GM23338 (cell line): ENCODE measurements at regions not wholly inside any gene's neighbourhood (a gene's known extent, or its start where the extent isn't known, plus 50 kb on each side); places are given as distances from the start of the nearest gene placed in this dataset.

Source experiments
- ATAC-seq: fragments of 200-7000 bp; cut with Tn5 transposase; 3 replicates; pipeline ENCODE4 v1.9.1; 2020
- DNase-seq: peaks from one replicate; pipeline ENCODE4 v3.0.0-alpha.2; 2015; ENCODE audit warnings: low spot score
- H2AFZ ChIP-seq: fragments of 200-600 bp; sonication (generic); 2 replicates; pipeline ENCODE4 v1.8.0; 2016; ENCODE audit warnings: antibody characterized with exemption, mild to moderate bottlenecking, moderate library complexity
- H3F3A ChIP-seq: fragments of 200-600 bp; sonication (generic); replicated peaks from 2 replicates; pipeline ENCODE4 v1.8.0; 2017; ENCODE audit warnings: antibody characterized with exemption, mixed run types, low read depth
- H3K27ac ChIP-seq: fragments of 200-600 bp; sonication (generic); 2 replicates; pipeline ENCODE4 v1.6.1; 2016; ENCODE audit warnings: low read depth
- H3K27me3 ChIP-seq: fragments of 200-600 bp; sonication (generic); 2 replicates; pipeline ENCODE4 v1.8.0; 2016; ENCODE audit warnings: mild to moderate bottlenecking, mixed run types, moderate library complexity; ENCODE audit not compliant: insufficient read depth
- H3K36me3 ChIP-seq: fragments of 200-600 bp; sonication (generic); 2 replicates; pipeline ENCODE4 v1.8.0; 2016; ENCODE audit warnings: mild to moderate bottlenecking; ENCODE audit not compliant: insufficient read depth
- H3K4me1 ChIP-seq: fragments of 200-600 bp; sonication (generic); 2 replicates; pipeline ENCODE4 v1.8.0; 2016; ENCODE audit warnings: mild to moderate bottlenecking, moderate library complexity; ENCODE audit not compliant: insufficient read depth
- H3K4me2 ChIP-seq: fragments of 200-600 bp; sonication (generic); 2 replicates; pipeline ENCODE4 v1.7.1; 2017; ENCODE audit warnings: mixed run types
- H3K4me3 ChIP-seq: fragments of 200-600 bp; sonication (generic); 2 replicates; pipeline ENCODE4 v1.6.1; 2016; ENCODE audit warnings: mixed run types
- H3K79me2 ChIP-seq: fragments of 200-600 bp; sonication (generic); replicated peaks from 2 replicates; pipeline ENCODE4 v1.8.0; 2017; ENCODE audit warnings: mild to moderate bottlenecking; ENCODE audit not compliant: insufficient read depth
- H3K9me2 ChIP-seq: fragments of 200-600 bp; sonication (generic); 2 replicates; pipeline ENCODE4 v1.8.0; 2017; ENCODE audit not compliant: insufficient read depth
- H4K20me1 ChIP-seq: fragments of 200-600 bp; sonication (generic); replicated peaks from 2 replicates; pipeline ENCODE4 v1.8.0; 2017; ENCODE audit warnings: mild to moderate bottlenecking; ENCODE audit not compliant: insufficient read depth
- H3K27ac Mint-ChIP-seq: 2 replicates; pipeline ENCODE4 v1.8.0; 2020; ENCODE audit warnings: inconsistent platforms, mild to moderate bottlenecking, moderate library complexity, mixed read lengths
- H3K27me3 Mint-ChIP-seq: 3 replicates; pipeline ENCODE4 v1.8.0; 2022; ENCODE audit warnings: low read depth, mild to moderate bottlenecking, moderate library complexity, mixed read lengths, inconsistent platforms; ENCODE audit not compliant: insufficient read depth, poor library complexity
- H3K36me3 Mint-ChIP-seq: 3 replicates; pipeline ENCODE4 v1.8.0; 2021; ENCODE audit warnings: low read depth, mild to moderate bottlenecking, inconsistent platforms, moderate library complexity, mixed read lengths
- H3K4me1 Mint-ChIP-seq: 3 replicates; pipeline ENCODE4 v1.8.0; 2020; ENCODE audit warnings: mild to moderate bottlenecking, inconsistent platforms, mixed read lengths
- H3K4me3 Mint-ChIP-seq: 3 replicates; pipeline ENCODE4 v1.8.0; 2021; ENCODE audit warnings: moderate library complexity, mild to moderate bottlenecking, inconsistent platforms, mixed read lengths
- H3K9me3 Mint-ChIP-seq: 3 replicates; pipeline ENCODE4 v1.8.0; 2020; ENCODE audit warnings: moderate library complexity, mild to moderate bottlenecking, inconsistent platforms, mixed read lengths
- CREB1 ChIP-seq: fragments of 250-450 bp; sonication (Bioruptor Pico); IDR thresholded peaks from 2 replicates; pipeline ENCODE4 v1.5.0; 2020; ENCODE audit warnings: low read depth, mild to moderate bottlenecking, moderate library complexity
- NANOG ChIP-seq: IDR thresholded peaks from 2 replicates; pipeline ENCODE4 v1.6.1; 2016; ENCODE audit warnings: antibody characterized with exemption, borderline replicate concordance
- POLR2AphosphoS5 ChIP-seq: IDR thresholded peaks from 2 replicates; pipeline ENCODE4 v1.6.1; 2016; ENCODE audit warnings: antibody characterized with exemption, low read depth
- STAT1 ChIP-seq: IDR thresholded peaks from one replicate; pipeline ENCODE4 v1.6.1; 2016; ENCODE audit warnings: antibody characterized with exemption; ENCODE audit not compliant: unreplicated experiment
- ZNF114 ChIP-seq: fragments of 250-450 bp; sonication (Bioruptor Pico); IDR thresholded peaks from 2 replicates; pipeline ENCODE4 v1.5.0; 2020; ENCODE audit warnings: mild to moderate bottlenecking, moderate library complexity
- ZNF331 ChIP-seq: fragments of 250-450 bp; sonication (Bioruptor Pico); IDR thresholded peaks from 2 replicates; pipeline ENCODE4 v1.5.0; 2020; ENCODE audit warnings: low read depth, mild to moderate bottlenecking, moderate library complexity
- TF ChIP-seq, protein P1 (sequence below): fragments of 250-450 bp; sonication (Bioruptor Pico); IDR thresholded peaks from 2 replicates; pipeline ENCODE4 v1.5.0; 2020; ENCODE audit warnings: mild to moderate bottlenecking, moderate library complexity
- TF ChIP-seq, protein P2 (sequence below): IDR thresholded peaks from 2 replicates; pipeline ENCODE4 v1.6.1; 2016; ENCODE audit warnings: antibody characterized with exemption

DNA sequence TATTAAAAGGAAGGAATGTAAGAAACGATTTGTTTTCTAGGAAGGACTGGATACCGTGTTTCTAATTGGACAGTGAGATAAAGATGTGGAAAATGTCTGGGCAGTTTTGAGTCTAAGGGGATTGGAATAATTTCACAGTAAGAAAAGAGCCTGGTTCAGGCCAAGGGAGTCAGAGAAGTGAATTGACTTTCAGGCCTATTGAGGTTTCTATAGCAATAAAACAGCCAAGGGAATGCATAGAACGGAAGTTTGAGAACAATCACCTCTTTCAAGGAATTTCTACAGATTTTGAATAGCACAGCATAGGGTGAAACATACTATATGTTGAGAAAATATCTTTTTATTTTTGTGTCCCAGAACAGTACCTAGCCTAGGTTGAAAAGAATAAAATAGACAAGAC, 271.6 kb upstream of the TRPM3 start:
- Histone ChIP-seq H3K79me2 (no peaks in the 10 kb centered on the region), H3K9me2 (no peaks in the 10 kb centered on the region), H4K20me1 (no peaks in the 10 kb centered on the region), H3K4me1 (peaks cover 7% of the 10 kb centered on the region; the same call in 1 of the 2 replicates), H3K36me3 (no peaks in the 10 kb centered on the region; the same call in 1 of the 2 replicates), H3K27ac (no peak overlapping the region), H3K4me3 (no peak overlapping the region), H3F3A (no peaks in the 10 kb centered on the region), H3K27me3 (no peaks in the 10 kb centered on the region), H3K4me2 (no peak overlapping the region), H2AFZ (no peak overlapping the region)
- Mint-ChIP-seq H3K36me3 (no peaks in the 10 kb centered on the region), H3K4me1 (peaks cover 10% of the 10 kb centered on the region; the same call in 2 of the 3 replicates), H3K27ac (no peak overlapping the region), H3K27me3 (no peaks in the 10 kb centered on the region), H3K4me3 (no peak overlapping the region), H3K9me3 (no peaks in the 10 kb centered on the region)
- TF ChIP-seq, protein P1, sequence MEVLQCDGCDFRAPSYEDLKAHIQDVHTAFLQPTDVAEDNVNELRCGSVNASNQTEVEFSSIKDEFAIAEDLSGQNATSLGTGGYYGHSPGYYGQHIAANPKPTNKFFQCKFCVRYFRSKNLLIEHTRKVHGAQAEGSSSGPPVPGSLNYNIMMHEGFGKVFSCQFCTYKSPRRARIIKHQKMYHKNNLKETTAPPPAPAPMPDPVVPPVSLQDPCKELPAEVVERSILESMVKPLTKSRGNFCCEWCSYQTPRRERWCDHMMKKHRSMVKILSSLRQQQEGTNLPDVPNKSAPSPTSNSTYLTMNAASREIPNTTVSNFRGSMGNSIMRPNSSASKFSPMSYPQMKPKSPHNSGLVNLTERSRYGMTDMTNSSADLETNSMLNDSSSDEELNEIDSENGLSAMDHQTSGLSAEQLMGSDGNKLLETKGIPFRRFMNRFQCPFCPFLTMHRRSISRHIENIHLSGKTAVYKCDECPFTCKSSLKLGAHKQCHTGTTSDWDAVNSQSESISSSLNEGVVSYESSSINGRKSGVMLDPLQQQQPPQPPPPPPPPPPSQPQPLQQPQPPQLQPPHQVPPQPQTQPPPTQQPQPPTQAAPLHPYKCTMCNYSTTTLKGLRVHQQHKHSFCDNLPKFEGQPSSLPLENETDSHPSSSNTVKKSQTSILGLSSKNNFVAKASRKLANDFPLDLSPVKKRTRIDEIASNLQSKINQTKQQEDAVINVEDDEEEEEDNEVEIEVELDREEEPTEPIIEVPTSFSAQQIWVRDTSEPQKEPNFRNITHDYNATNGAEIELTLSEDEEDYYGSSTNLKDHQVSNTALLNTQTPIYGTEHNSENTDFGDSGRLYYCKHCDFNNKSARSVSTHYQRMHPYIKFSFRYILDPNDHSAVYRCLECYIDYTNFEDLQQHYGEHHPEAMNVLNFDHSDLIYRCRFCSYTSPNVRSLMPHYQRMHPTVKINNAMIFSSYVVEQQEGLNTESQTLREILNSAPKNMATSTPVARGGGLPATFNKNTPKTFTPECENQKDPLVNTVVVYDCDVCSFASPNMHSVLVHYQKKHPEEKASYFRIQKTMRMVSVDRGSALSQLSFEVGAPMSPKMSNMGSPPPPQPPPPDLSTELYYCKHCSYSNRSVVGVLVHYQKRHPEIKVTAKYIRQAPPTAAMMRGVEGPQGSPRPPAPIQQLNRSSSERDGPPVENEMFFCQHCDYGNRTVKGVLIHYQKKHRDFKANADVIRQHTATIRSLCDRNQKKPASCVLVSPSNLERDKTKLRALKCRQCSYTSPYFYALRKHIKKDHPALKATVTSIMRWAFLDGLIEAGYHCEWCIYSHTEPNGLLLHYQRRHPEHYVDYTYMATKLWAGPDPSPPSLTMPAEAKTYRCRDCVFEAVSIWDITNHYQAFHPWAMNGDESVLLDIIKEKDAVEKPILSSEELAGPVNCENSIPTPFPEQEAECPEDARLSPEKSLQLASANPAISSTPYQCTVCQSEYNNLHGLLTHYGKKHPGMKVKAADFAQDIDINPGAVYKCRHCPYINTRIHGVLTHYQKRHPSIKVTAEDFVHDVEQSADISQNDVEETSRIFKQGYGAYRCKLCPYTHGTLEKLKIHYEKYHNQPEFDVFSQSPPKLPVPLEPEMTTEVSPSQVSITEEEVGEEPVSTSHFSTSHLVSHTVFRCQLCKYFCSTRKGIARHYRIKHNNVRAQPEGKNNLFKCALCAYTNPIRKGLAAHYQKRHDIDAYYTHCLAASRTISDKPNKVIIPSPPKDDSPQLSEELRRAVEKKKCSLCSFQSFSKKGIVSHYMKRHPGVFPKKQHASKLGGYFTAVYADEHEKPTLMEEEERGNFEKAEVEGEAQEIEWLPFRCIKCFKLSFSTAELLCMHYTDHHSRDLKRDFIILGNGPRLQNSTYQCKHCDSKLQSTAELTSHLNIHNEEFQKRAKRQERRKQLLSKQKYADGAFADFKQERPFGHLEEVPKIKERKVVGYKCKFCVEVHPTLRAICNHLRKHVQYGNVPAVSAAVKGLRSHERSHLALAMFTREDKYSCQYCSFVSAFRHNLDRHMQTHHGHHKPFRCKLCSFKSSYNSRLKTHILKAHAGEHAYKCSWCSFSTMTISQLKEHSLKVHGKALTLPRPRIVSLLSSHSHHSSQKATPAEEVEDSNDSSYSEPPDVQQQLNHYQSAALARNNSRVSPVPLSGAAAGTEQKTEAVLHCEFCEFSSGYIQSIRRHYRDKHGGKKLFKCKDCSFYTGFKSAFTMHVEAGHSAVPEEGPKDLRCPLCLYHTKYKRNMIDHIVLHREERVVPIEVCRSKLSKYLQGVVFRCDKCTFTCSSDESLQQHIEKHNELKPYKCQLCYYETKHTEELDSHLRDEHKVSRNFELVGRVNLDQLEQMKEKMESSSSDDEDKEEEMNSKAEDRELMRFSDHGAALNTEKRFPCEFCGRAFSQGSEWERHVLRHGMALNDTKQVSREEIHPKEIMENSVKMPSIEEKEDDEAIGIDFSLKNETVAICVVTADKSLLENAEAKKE: no peak
- TF ChIP-seq, protein P2, sequence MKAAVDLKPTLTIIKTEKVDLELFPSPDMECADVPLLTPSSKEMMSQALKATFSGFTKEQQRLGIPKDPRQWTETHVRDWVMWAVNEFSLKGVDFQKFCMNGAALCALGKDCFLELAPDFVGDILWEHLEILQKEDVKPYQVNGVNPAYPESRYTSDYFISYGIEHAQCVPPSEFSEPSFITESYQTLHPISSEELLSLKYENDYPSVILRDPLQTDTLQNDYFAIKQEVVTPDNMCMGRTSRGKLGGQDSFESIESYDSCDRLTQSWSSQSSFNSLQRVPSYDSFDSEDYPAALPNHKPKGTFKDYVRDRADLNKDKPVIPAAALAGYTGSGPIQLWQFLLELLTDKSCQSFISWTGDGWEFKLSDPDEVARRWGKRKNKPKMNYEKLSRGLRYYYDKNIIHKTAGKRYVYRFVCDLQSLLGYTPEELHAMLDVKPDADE: no peak
- ATAC-seq (no peak), DNase-seq (no peak)

DNA sequence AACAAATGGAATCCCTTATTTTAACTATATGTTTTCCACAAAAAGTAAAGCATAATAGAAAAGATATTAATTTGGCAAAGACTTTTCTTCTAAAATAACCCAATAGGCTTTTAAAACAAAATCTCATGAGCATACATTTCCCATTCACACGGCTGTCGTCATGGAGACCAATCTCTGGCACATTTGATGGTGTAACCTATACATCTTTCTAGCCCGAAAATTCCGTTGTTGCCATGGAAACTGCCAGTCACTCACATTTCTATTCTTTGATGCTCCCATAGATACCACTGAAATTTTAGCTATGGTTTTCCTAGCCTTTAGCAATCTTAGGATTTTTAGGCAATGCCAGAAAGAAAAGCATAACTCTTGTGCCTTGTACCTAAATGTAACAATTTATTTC, 262.9 kb upstream of the TRPM3 start:
- Histone ChIP-seq H3K4me3 (no peak overlapping the region), H3F3A (no peaks in the 10 kb centered on the region), H4K20me1 (no peaks in the 10 kb centered on the region), H3K4me1 (peaks cover 15% of the 10 kb centered on the region), H3K9me2 (no peaks in the 10 kb centered on the region), H3K36me3 (no peaks in the 10 kb centered on the region), H3K79me2 (no peaks in the 10 kb centered on the region), H3K27me3 (no peaks in the 10 kb centered on the region), H3K27ac (no peak overlapping the region), H2AFZ (no peak overlapping the region), H3K4me2 (no peak overlapping the region)
- TF ChIP-seq CREB1 (CRISPR knock-in tag): no peak
- no peak for TF ChIP-seq POLR2AphosphoS5
- no peak for TF ChIP-seq NANOG
- no peak for TF ChIP-seq ZNF331 (CRISPR knock-in tag)
- no peak for TF ChIP-seq ZNF114
- no peak for TF ChIP-seq STAT1
- no peak overlapping the region for H3K27ac Mint-ChIP-seq
- no peaks in the 10 kb centered on the region for H3K9me3 Mint-ChIP-seq
- H3K4me1 Mint-ChIP-seq: peaks cover 20% of the 10 kb centered on the region
- DNase-seq: peak; percentile 22
- ATAC-seq: no peak
- H3K27me3 Mint-ChIP-seq: no peaks in the 10 kb centered on the region
- no peaks in the 10 kb centered on the region for H3K36me3 Mint-ChIP-seq
- H3K4me3 Mint-ChIP-seq: no peak overlapping the region
